Umbilical cord (tissue), 1 donor: ENCODE measurements at regions not wholly inside any gene's neighbourhood (a gene's known extent, or its start where the extent isn't known, plus 50 kb on each side); places are given as distances from the start of the nearest gene placed in this dataset.
"Not testable (repeated sequence)": the region's sequence is repeated elsewhere in the genome, so short reads cannot be mapped to it uniquely, and the experiment has no call there.

Experiments used
- DNase-seq: peaks from one replicate; pipeline ENCODE4 v3.0.0-alpha.2; 2015; ENCODE audit warnings: low spot score

DNA sequence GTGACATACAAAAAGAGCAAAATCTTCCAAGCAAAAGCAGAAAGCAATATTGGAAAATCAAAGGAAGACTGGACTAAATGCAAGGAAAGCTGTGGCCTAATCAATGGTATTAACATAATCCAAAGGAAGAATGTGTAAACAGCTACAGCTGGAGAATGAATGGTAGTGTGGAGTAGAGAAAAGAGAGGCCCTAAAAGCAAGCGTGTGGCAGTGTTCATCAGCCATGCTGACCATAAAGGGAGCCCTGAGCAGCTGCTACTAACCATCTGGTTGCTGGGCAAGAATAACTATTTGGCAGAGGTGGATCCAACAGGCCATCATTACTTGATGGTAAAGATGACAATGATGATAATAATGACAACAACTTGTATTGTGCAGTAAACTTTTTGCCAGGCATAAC lies 148.5 kb upstream of the BEND6 start:
- no peak for DNase-seq

DNA sequence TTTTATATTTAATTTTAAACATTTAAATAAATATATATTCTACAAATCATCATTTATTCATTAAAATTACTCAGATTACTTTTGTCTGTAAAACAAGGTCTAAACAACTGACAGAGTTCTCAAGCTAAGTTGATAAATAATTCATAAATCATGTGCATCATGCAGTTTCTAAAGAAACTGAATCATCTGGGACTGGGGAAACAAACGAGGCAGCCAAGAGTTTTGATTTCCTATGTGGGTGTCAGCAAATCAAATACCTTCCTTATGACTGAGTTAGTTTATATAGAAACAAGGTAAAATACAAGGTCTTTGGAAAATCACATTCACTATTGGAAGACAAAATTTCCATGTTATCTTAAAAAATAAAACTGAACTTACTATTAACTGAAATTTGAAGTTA lies 149.9 kb upstream of the BEND6 start:
- no peak for DNase-seq

DNA sequence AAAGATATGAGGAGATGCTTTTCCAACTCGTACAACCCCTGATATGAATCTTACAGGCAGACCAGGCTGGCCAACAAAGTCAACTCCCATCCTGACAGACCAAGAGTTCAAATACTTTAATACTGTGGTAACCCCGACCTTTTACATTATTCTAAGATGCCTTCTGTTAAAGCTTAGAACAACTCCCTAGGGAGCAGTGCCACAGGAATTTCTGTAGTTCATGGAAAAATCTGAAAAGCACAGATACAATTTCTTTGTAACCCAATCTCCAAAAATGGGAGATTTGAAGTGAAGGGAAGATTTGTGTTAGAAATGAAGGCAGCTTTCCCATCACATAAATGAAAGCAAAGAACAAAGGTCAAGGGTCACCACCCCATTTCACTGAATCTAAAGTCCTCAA lies 151.3 kb upstream of the BEND6 start:
- DNase-seq = no peak

DNA sequence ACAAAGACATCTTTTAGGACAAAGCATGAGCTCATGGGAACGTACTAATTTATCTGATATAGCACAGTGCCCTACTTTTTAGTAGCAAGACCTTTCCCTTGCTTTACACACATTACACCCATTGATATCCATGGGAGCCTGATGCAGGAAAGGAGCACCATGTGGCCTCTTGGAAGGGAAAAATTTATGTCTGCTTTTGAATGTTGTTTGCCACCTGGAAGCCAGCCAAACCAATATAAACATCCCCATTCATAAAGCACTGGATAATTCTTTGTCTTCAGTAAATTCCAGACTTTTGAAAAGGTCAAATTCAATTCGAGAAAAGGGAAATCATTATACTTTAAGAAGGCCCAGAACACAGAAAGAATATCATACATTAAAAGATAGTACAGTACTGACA lies 152.3 kb upstream of the BEND6 start:
- DNase-seq = no peak

DNA sequence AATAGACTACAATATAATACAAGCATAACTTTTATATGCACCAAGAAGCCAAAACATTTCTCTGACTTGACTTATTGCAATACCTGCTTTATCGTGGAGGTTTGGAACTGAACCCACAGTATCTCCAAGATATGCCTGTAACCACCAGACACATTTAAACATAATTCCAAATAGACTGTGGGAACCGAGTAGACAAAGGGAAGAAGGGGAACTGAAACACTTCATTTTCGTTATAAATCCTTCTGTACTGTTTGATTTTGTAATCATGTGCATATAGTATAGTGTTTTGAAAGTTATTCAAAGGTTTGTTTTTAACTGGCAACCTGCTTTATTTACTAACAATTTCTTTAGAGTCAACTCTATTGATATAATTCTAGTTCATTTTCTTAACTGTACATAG lies 154.9 kb upstream of the BEND6 start:
- DNase-seq = no peak

DNA sequence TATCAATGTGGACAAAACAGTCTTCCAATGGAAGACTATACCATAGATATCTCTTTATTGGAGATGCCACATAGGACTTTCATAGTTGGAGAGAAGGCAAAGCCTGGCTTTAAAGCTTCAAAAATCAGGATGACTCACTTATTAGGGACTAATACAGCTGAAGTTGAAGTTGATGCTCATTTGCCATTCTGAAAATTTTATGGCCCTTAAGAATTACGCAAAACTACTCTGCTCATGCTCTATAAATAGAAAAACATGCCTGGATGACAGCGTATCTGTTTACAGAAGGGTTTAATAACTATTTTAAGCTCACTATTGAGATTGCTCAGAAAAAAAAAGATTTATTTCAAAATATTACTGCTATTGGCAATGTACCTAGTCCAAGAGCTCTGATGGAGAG lies 155.5 kb upstream of the DST start:
- DNase-seq = no peak

DNA sequence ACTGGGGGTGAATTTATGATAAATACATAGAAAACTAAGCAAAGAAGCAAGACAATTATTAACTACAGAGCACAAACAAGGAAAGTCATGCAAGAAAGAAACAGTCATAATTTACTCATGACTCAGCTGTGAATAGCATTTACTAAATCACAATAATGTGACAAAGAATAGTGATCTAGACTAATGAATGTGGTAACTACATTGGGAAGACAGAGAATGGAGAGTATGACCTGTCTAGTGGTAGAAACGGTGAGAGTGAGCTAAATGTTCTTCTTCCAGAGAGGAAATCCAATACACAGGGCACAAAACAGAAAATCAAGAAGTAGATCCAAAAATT lies 153.5 kb upstream of the DST start:
- no peak for DNase-seq

DNA sequence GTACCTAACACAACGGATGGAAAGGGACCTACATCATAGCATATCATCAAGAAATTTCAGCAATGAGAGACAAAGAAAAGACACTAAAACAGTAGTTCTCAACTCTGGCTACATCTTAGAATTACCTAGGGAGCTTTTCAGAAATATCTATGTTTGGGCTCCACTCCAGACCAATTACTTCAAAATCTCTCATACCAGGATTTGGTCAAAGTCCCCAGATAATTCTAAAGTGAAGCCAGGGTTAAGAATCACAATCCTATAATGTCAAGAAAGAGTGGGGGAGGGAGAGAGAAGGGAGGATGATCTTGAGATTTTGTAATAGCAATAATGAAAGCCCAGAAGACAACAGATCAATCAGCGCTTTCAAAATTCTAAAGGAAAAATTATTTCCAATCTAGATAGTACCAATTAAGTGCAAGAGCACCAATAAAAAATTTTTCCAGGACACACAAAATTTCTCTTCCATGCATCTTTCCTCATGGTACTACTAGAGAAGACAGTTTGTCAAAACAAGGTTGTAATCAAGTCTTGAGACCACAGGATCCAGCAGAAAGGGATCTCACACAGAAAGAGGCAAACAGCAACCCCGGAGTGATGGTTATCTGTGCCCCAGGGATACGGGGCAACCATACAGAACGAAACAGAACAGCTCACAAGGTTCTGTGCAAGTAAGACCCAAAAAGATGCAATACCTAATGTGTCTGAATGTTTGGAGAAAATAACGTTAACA lies 152.9 kb upstream of the DST start:
- no peak for DNase-seq

DNA sequence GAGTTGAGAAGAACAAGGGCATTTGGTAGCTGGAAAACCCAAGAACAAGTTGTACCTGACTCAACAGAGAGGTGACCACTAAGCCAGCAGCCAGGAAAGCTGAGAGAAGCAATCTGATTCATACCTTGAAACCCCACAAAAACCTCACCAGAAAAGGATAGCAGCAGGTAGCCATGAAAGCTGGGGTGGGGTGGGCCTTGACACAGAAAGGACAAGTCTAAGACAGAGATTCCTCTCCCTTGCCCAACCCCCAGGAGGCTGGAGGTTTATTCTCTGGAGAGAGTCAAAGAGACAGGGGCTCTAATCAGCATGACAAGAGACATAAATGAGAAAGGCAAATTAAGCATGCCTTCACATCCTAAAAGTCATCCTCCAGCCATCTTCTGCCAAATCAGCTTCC lies 151.7 kb upstream of the DST start:
- DNase-seq = no peak

DNA sequence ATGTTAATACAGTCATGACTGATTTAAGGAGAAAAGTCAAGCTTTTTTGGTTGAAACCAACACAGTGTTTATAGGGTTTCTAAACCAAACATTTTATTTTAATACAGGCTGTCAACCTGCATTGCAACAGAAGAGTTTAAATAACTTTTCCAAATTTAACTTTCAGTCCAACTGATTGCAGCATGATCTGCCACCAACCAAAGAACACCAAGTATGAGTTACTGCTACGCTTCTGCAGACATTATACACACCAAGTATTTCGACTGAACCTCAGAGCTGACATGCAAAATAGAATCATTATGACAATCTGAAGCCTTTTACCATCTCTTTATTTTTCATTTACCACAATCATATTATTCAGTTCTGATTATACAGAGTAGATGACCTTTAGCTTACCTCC lies 151.2 kb upstream of the DST start:
- DNase-seq = no peak

DNA sequence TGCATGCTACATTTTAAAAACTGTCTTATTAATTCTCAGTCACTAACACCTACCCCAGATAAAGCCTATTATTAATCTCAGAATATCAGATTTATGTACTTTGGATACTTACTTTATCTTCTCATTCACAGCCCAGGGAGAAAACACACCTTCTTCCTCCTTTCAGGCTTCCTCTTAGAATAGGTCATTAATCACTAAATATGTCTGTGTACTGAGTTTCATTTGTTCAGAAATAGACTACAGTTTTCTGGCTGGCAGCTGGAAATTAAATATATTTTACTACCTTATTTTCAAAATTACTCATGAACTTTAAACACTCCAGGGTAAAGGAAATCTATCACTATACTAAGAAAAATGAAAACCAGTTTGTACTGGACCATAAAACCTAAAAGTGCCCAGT lies 147.7 kb upstream of the DST start:
- no peak for DNase-seq

DNA sequence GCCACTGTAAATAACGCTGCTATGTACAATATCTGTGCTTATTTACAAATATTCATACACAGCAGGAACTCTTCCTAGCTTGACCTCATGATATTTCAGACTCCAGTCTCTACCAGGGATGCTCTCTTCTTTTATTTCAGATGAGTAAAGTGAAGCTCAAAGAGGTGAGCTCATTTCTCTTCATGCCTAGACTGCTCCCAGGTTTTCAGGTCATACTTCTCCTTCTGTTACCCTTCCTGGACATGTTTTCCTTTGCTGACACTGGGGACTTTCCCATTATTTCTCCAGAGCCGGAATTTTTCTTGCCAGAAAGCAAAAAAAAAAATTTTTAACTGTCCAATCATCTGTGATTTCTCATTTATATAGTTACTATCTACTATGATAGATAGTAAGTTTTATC lies 147.2 kb upstream of the DST start:
- DNase-seq = no peak

DNA sequence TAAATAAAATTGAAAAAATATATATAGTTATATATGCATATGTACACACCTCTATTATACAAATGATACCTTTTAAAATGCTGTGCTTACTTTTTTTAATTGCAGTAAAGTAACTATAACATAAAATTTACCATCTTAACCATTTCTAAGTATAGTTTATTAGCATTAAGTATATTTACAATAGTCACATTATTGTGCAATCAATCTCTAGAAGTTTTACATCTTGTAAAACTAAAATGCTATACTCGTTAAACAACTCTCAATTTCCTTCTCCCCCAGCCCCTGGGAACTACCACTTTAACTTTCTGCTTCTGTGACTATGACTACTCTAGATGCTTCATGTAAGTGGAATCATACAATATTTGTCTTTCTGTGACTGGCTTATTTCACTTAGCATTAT lies 146.7 kb upstream of the DST start:
- no peak for DNase-seq

DNA sequence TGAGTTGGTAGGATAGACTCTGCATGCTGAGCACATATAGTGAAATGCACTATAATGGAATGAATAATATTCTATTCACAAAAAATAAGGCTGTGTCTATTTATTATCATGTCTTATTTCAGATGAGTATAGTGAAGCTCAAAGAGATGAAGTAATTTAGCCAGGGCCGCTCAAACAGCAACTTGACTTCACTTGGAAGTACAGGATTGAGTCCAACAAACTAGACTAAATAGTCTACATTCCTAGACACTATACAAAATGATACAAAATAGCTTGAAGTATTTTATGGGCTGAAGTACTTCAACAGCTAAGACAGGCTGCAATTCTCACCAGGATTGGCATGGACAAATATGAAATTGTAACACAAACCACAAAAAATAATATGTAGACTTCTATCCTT lies 144.5 kb upstream of the DST start:
- no peak for DNase-seq

DNA sequence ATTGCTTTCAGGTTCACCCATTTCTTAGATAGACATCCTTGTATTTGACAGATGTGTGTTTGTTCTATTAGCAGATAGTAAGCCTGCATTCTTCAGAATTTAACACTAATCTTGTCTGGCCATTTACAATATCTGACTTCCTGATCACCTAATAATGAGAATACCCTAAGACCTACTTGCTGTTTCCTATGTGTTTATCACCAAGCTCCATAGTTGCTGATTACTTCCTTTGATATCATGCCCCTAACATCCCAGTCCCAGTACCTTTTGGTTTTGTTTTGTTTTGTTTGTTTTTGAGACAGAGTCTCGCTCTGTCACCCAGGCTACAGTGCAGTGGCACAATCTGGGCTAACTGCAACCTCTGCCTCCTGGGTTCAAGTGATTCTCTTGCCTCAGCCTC lies 143.6 kb upstream of the DST start:
- DNase-seq = no peak

DNA sequence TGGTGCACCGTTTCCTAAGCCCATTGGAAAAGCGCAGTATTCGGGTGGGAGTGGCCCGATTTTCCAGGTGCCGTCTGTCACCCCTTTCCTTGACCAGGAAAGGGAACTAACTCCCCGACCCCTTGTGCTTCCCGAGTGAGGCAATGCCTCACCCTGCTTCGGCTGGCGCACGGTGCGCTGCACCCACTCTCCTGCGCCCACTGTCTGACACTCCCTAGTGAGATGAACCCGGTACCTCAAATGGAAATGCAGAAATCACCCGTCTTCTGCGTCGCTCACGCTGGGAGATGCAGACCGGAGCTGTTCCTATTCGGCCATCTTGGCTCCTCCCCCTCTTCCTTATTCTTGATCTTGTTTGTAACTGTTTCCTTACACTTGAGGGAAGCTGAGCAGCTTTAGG lies 142.8 kb upstream of the DST start:
- not testable (repeated sequence) for DNase-seq

DNA sequence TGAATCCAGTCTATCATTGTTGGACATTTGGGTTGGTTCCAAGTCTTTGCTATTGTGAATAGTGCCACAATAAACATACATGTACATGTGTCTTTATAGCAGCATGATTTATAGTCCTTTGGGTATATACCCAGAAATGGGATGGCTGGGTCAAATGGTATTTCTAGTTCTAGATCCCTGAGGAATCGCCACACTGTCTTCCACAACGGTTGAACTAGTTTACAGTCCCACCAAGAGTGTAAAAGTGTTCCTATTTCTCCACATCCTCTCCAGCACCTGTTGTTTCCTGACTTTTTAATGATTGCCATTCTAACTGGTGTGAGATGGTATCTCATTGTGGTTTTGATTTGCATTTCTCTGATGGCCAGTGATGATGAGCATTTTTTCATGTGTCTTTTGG lies 137.4 kb upstream of the DST start:
- DNase-seq = not testable (repeated sequence)

DNA sequence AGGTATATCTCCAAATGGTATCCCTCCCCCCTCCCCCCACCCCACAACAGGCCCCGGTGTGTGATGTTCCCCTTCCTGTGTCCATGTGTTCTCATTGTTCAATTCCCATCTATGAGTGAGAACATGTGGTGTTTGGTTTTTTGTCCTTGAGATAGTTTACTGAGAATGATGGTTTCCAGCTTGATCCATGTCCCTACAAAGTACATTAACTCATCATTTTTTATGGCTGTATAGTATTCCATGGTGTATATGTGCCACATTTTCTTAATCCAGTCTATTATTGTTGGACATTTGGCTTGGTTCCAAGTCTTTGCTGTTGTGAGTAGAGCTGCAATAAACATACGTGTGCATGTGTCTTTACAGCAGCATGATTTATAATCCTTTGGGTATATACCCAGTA lies 135.8 kb upstream of the DST start:
- DNase-seq = not testable (repeated sequence)

DNA sequence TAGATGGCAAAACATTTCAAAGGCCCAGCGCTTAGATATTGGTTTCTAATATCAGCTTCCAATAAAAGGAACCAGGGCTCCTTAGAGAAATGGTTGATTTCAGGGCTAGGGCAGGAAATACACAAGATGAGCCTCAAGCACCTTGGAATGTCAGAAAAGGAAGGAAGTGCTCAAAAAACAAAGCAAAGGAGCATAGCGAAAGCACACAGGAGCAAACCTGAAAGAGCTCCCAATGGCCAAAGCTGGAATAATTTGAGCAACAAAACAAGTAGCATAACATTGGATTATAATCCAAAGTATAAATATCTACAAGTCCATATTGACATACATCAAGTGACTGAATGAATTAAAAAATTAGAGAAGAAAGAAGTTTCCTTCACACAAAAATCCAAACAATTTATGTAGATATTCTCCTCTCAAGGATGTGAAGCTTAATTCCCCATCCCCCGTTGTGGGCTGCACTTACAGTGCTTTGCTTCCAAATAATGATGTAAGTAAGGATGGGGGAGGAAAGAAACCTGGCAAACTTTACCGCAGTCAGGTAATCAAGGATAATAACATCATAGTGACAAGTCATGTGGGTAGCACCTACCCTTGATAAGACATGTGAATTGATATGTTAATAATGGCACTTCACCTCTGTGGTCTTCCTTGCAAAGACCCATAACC lies 132.9 kb upstream of the DST start:
- DNase-seq = no peak

DNA sequence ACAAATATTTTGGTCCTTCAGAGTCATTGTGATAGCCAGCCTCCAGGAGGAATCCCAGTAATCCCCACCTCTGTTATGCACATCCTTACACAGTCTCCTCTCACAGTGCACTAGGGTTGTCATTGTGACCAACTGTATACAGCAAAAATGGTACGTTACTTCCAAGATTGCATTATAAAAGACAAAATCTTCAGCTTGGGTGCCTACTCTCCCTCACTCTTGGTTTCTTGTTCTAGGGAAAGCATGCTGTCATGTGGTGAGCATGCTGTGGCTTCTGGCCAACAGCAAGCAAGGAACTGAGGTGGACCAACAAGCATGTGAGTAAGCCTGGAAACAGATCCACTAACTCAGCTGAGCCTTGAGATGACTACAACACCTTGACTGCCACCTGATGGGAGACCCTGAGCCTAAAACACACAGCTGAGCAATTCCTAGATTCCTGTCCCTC lies 130.1 kb upstream of the DST start:
- DNase-seq = peak; percentile 22

DNA sequence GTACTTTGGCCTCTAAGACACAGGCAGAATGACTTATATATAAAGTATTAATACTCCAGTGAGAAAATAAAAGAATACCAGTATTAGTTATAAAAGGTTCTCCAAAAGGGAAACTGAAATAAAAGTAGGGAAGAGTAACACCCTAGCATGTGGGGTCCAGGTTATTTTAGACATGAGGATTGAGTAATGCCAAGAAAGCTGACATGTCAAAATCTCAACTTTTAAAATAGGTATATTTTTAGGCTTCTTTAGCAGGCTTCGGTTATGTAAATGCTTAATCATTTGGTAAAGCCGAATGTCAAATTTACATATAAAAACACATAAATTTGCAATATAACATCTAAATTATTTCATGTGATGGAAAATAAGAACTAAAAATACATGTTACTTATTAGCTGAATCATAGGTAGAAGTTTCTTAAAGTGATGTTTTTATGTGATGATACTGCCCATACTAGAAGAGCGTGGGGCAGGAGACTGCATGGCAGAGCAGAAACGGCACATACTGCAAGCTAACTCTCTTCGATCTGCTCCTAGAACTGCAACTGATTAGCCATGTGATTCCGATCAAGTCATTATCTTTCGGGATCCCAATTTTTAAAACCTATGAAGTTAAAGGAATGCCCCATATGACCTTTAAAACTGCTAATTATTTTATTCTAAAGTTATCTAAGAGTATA lies 129.4 kb upstream of the DST start:
- no peak for DNase-seq

DNA sequence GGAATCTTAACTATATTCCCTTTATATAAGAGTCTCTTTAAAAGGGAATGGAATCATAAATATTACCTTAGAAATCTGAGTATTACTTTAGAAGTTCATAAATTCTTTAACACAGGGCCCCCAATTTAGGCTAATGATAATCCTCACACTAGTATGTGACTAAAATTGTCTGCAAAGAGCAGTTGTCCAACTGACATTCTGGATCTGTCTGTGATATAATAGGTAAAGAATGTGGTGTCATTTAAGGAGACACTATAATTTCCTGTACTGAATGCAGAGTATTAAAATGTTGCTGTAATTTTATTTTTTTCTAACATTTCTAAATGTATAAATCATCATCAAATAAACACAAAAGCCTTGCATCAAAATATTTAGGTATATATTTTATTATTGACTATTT lies 128.5 kb upstream of the DST start:
- DNase-seq = no peak

DNA sequence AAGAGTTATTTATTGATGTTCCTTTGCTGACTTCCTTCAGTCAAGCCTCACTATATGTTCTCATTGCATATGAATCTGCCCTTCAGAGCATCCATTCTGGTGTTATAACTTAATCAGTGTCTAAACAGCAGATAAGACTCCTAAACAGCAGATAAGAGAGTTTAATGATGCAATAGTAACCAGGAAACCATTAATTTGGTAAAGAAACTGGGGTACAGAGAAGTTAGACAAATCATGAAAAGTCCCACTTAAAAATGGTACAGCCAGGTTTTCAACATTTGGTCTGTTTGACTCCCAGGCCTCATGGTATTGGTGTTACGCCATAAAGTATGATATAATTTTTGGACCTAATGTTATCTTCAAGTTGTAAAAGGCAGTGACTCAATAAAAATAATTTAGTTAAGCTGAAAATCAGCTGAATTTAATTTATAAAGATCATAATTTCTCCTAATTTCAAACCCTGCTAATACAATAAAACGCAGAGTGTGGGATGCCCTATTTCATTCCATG lies 127.4 kb upstream of the DST start:
- no peak for DNase-seq
